SK-N-SH treated with all-trans-retinoic acid at 6 μM for 48 hours (cell line): ENCODE measurements at regions not wholly inside any gene's neighbourhood (a gene's known extent, or its start where the extent isn't known, plus 50 kb on each side); places are given as distances from the start of the nearest gene placed in this dataset.

Experiments
- ATAC-seq: fragments of 200-7000 bp; cut with Tn5 transposase; 3 replicates; pipeline ENCODE4 v1.9.1; 2020; ENCODE audit warnings: mild to moderate bottlenecking, moderate library complexity
- ARNTL ChIP-seq: fragments of 450-650 bp; formaldehyde crosslinking; IDR thresholded peaks from 2 replicates; pipeline ENCODE4 v1.5.0; 2020; ENCODE audit warnings: low read depth, mild to moderate bottlenecking, moderate library complexity, borderline replicate concordance
- CSDC2 ChIP-seq: fragments of 250-450 bp; sonication (Bioruptor Pico); IDR thresholded peaks from 2 replicates; pipeline ENCODE4 v1.5.0; 2020; ENCODE audit warnings: mild to moderate bottlenecking, moderate library complexity
- ESRRG ChIP-seq: fragments of 250-450 bp; sonication (Bioruptor Pico); IDR thresholded peaks from 2 replicates; pipeline ENCODE4 v1.6.1; 2021; ENCODE audit warnings: mild to moderate bottlenecking
- GLIS3 ChIP-seq: fragments of 250-450 bp; sonication (Bioruptor Pico); IDR thresholded peaks from 2 replicates; pipeline ENCODE4 v1.5.0; 2020; ENCODE audit warnings: mild to moderate bottlenecking, moderate library complexity
- ISL1 ChIP-seq: fragments of 250-450 bp; sonication (Bioruptor Pico); IDR thresholded peaks from 2 replicates; pipeline ENCODE4 v2.1.2; 2022; ENCODE audit warnings: mild to moderate bottlenecking, moderate library complexity
- POU6F1 ChIP-seq: fragments of 250-450 bp; sonication (Bioruptor Pico); IDR thresholded peaks from 2 replicates; pipeline ENCODE4 v1.8.0; 2021; ENCODE audit warnings: low read depth, mild to moderate bottlenecking, moderate library complexity, borderline replicate concordance
- PPARA ChIP-seq: fragments of 250-450 bp; sonication (Bioruptor Pico); IDR thresholded peaks from 2 replicates; pipeline ENCODE4 v1.5.0; 2020; ENCODE audit warnings: mild to moderate bottlenecking, borderline replicate concordance
- RARB ChIP-seq: fragments of 250-450 bp; sonication (Bioruptor Pico); IDR thresholded peaks from 2 replicates; pipeline ENCODE4 v1.8.0; 2021; ENCODE audit warnings: mild to moderate bottlenecking, moderate library complexity
- SNAI2 ChIP-seq: fragments of 250-450 bp; sonication (Bioruptor Pico); IDR thresholded peaks from 2 replicates; pipeline ENCODE4 v1.5.0; 2020; ENCODE audit warnings: mild to moderate bottlenecking, moderate library complexity
- TOX ChIP-seq: fragments of 250-450 bp; sonication (Bioruptor Pico); IDR thresholded peaks from 2 replicates; pipeline ENCODE4 v1.8.0; 2021; ENCODE audit warnings: mild to moderate bottlenecking, moderate library complexity, borderline replicate concordance
- TSHZ2 ChIP-seq: fragments of 250-450 bp; sonication (Bioruptor Pico); IDR thresholded peaks from 2 replicates; pipeline ENCODE4 v1.5.0; 2020; ENCODE audit warnings: mild to moderate bottlenecking, moderate library complexity
- ZC3H10 ChIP-seq: fragments of 250-450 bp; sonication (Bioruptor Pico); IDR thresholded peaks from 2 replicates; pipeline ENCODE4 v1.5.1; 2021; ENCODE audit warnings: mild to moderate bottlenecking, moderate library complexity
- ZFP3 ChIP-seq: fragments of 250-450 bp; sonication (Bioruptor Pico); IDR thresholded peaks from 2 replicates; pipeline ENCODE4 v1.5.0; 2020; ENCODE audit warnings: mild to moderate bottlenecking, moderate library complexity
- ZFP30 ChIP-seq: fragments of 450-650 bp; formaldehyde crosslinking; IDR thresholded peaks from 2 replicates; pipeline ENCODE4 v1.5.0; 2022; ENCODE audit warnings: mild to moderate bottlenecking, moderate library complexity
- ZNF565 ChIP-seq: fragments of 450-650 bp; formaldehyde crosslinking; conservative IDR thresholded peaks from 2 replicates; pipeline ENCODE4 v1.5.0; 2020; ENCODE audit warnings: low read depth, mild to moderate bottlenecking, moderate library complexity
- ZNF70 ChIP-seq: fragments of 450-650 bp; formaldehyde crosslinking; IDR thresholded peaks from 2 replicates; pipeline ENCODE4 v1.5.0; 2020; ENCODE audit warnings: mild to moderate bottlenecking, moderate library complexity
- ZNF8 ChIP-seq: fragments of 450-650 bp; formaldehyde crosslinking; IDR thresholded peaks from 2 replicates; pipeline ENCODE4 v1.5.0; 2020; ENCODE audit warnings: mild to moderate bottlenecking, moderate library complexity
- TF ChIP-seq, protein P1 (sequence below): fragments of 250-450 bp; sonication (Bioruptor Pico); IDR thresholded peaks from 2 replicates; pipeline ENCODE4 v1.8.0; 2020; ENCODE audit warnings: mild to moderate bottlenecking, moderate library complexity, borderline replicate concordance
- TF ChIP-seq, protein P2 (sequence below): fragments of 250-450 bp; sonication (Bioruptor Pico); IDR thresholded peaks from 2 replicates; pipeline ENCODE4 v1.5.1; 2020; ENCODE audit warnings: low read depth, mild to moderate bottlenecking, moderate library complexity

- TF ChIP-seq TSHZ2 (CRISPR knock-in tag), result no peak
Measured at GRCh38 chr21:24200052-24200451, 1407.2 kb downstream of the MRPL39 start (continued).

DNA sequence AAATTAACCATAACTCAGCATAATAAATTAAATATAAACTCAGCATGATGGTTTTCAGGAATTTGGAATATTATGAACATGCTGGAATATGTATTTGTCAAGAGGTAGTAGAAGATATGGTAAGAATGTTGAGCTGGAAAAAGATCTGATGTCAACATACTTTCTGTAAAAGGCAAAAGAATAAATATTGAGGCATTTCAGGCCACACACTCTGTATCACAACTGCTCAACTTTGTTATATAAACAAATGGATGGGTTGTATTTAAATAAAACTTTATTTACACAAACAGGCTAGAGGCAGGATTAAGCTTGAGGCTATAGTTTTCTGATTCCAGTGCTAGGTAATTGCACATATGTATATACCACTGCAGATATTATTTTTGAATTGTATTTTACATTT is 1409.4 kb downstream of the MRPL39 start:
- TF ChIP-seq PPARA (CRISPR knock-in tag) (no peak), ESRRG (CRISPR knock-in tag) (no peak), SNAI2 (CRISPR knock-in tag) (no peak), GLIS3 (CRISPR knock-in tag) (no peak), ZFP3 (CRISPR knock-in tag) (no peak), ZC3H10 (CRISPR knock-in tag) (no peak), ZNF70 (CRISPR knock-in tag) (no peak), POU6F1 (CRISPR knock-in tag) (no peak)
- TF ChIP-seq, protein P1, sequence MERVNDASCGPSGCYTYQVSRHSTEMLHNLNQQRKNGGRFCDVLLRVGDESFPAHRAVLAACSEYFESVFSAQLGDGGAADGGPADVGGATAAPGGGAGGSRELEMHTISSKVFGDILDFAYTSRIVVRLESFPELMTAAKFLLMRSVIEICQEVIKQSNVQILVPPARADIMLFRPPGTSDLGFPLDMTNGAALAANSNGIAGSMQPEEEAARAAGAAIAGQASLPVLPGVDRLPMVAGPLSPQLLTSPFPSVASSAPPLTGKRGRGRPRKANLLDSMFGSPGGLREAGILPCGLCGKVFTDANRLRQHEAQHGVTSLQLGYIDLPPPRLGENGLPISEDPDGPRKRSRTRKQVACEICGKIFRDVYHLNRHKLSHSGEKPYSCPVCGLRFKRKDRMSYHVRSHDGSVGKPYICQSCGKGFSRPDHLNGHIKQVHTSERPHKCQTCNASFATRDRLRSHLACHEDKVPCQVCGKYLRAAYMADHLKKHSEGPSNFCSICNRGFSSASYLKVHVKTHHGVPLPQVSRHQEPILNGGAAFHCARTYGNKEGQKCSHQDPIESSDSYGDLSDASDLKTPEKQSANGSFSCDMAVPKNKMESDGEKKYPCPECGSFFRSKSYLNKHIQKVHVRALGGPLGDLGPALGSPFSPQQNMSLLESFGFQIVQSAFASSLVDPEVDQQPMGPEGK (CRISPR knock-in tag), result no peak
- ATAC-seq, result no peak

DNA sequence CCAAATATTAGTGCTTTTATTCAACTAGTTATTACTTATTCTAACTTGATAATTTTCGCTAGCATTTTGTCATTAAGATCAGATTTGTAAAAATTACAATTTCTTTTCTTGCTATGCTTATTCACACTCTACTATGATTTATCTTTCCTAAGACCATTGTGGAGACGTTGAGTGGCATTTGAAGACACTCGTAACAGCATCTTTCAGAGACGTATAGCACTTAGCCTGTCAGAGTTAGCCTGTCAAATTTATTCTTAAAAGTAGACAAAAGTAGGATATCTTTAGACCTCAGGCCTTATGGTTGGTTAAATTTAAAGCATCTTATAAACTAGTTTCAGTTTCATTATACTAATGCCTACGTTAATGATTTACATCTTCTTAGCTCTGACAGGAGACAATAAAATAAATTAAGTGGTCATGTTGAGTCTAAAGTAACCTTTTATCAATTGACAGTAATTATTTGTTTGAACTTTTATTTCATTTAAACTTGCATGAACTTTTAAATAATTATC is 1410.1 kb downstream of the MRPL39 start:
- ATAC-seq, result no peak
- TF ChIP-seq, protein P1 (CRISPR knock-in tag), result no peak
- TF ChIP-seq ISL1 (CRISPR knock-in tag) (no peak), GLIS3 (CRISPR knock-in tag) (no peak), ESRRG (CRISPR knock-in tag) (no peak), ZFP30 (CRISPR knock-in tag) (no peak), ZNF565 (CRISPR knock-in tag) (no peak), ZFP3 (CRISPR knock-in tag) (no peak), ARNTL (no peak), ZNF70 (CRISPR knock-in tag) (no peak), POU6F1 (CRISPR knock-in tag) (no peak), ZNF8 (CRISPR knock-in tag) (no peak), ZC3H10 (CRISPR knock-in tag) (no peak)

DNA sequence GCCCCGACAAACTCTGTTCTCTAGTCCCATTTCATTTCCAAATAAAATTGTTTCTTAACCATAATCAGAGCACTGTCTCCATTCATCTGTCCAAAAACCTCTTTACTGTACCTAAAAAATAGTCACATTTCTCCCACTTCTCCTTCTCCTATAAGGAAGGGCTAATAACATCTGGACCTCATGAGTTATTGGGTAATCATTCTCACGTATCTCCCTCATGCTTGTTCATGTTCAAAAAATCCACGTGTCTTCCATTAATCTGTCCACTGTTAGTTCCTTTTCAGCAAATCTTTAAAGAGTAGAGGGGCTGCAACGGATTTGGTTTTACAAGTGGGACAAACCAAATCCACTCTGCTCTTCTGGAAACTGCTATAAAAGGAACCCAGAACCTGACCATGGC is 1418.8 kb downstream of the MRPL39 start:
- no peak for ATAC-seq
- TF ChIP-seq ISL1 (CRISPR knock-in tag), result no peak
- TF ChIP-seq, protein P2, sequence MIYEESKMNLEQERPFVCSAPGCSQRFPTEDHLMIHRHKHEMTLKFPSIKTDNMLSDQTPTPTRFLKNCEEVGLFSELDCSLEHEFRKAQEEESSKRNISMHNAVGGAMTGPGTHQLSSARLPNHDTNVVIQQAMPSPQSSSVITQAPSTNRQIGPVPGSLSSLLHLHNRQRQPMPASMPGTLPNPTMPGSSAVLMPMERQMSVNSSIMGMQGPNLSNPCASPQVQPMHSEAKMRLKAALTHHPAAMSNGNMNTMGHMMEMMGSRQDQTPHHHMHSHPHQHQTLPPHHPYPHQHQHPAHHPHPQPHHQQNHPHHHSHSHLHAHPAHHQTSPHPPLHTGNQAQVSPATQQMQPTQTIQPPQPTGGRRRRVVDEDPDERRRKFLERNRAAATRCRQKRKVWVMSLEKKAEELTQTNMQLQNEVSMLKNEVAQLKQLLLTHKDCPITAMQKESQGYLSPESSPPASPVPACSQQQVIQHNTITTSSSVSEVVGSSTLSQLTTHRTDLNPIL (CRISPR knock-in tag), result no peak
- TF ChIP-seq, protein P1 (CRISPR knock-in tag), result no peak
- TF ChIP-seq RARB, result no peak
- no peak for TF ChIP-seq TOX
- TF ChIP-seq ESRRG (CRISPR knock-in tag), result no peak
- no peak for TF ChIP-seq ZNF565 (CRISPR knock-in tag)
- TF ChIP-seq TSHZ2 (CRISPR knock-in tag), result no peak
- no peak for TF ChIP-seq CSDC2 (CRISPR knock-in tag)
